NCI-H446 (cell line): ENCODE measurements at regions not wholly inside any gene's neighbourhood (a gene's known extent, or its start where the extent isn't known, plus 50 kb on each side); places are given as distances from the start of the nearest gene placed in this dataset.
"Not testable (repeated sequence)": the region's sequence is repeated elsewhere in the genome, so short reads cannot be mapped to it uniquely, and the experiment has no call there.

Experiments
- DNase-seq, 2 experiments: peaks; one replicate each; lab custom pipeline; 2025; lab: John Stamatoyannopoulos, UW

DNA sequence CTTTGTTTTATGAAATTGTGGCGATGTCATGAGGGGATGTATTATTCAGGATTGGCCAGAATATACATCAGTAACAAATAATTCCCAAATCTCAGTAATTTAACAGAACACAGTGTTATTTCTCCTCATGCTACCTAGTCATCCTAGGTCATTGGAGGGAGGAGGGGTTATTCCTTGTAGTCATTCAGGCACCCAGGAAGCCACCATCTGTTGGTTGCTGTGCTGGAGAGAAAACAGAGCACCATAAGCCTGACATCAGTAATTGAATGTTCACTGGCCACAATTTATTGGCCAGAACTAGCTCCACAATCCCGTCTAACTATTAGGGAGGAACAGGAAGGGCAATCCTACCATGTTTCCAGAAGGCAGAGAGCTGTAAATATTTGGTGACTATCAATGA, 303.5 kb upstream of the CELF4 start:
- DNase-seq, result peak; percentile 12 to 70

DNA sequence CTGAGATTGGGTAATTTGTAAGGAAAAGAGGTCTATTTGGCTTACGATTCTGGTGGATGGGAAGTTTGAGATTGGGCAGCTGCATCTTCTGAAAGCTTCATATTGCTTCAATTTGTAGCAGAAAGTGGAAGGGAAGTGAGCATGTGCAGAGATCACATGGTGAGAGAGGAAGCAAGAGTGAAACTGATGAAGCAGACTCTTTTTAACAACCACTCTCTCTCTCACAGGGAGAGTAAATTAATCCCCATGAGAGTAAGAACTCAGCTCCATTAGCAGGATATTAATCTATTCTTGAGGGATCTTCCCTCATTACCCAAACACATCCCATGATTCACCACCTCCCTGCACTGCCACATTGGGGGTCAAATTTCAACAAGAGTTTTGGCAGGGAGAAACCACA, 298.5 kb upstream of the CELF4 start:
- no peak for DNase-seq

DNA sequence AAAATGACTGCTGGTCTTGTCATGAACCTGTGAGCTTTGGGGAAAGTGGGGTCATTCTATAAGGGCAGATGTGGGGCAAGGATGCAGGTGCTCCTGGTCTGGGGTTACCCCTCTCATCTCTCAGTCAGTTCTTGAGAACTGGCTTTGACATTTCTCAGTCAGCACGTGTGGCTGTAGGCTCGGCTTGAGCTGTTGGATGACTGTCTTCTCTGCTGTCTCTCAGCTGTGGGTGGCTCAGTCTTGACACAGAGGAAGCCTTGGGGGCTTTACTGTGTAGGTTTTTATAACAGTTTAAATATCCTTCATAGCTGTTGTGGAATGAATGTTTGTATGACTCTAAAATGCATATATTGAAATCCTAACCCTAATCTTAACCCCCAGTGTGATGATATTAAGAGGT, 296.4 kb upstream of the CELF4 start:
- DNase-seq, result no peak

DNA sequence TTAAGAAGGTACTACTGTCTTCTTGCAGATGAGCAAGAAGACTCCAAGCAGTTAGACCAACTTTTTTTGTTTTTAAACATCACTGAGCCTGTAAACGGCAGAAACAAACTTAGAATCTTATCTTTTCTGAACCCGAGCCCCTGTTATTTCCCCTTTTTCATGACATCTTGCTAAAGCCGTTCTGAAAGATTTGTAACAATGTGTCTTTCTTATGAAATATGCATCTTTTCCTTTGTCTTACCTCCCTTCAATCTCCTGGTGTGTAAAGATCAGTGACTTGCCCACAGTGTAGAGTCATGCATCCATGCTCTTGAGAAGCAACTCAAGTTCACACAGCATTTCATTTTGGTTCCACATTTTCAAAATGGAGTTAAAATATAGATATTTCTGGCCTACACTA, 288.8 kb upstream of the CELF4 start:
- DNase-seq, result no peak

DNA sequence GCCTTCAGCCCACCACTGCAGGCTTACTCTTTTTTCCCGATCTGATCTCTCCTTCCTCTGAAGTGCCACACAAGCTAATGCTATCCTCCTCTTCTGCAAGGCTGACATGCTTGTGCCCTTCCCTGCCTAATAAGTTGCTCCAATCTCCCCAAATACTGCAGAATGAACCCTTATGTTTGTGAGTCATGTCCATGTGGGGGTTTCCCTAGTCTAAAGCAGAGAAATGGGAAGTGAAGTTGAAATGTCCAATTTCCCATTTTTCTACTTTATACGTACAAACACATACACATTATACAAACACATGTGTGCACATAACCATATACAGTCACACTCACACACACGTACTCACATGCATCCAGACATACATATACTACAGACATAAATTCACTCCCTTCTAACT, 288.1 kb upstream of the CELF4 start:
- no peak for DNase-seq

DNA sequence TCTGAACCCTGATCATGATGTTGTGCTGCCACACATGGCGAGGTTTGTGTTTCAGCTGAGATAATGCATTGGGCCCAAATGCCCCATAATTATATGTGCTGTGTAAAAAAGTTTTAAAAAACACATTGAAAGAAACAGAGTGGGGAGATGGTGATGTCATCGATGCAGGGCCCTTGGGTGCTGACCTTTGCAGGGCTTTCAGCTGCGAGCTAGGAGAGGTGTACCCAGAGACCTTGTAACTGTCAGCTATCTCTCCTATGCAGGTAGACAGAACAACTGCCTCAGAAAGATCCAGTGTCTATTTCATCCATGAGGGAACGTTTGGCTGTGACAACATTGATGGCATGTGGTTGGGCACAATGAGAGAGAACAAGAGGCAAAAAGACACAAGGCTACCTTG, 286.9 kb upstream of the CELF4 start:
- DNase-seq, result no peak

DNA sequence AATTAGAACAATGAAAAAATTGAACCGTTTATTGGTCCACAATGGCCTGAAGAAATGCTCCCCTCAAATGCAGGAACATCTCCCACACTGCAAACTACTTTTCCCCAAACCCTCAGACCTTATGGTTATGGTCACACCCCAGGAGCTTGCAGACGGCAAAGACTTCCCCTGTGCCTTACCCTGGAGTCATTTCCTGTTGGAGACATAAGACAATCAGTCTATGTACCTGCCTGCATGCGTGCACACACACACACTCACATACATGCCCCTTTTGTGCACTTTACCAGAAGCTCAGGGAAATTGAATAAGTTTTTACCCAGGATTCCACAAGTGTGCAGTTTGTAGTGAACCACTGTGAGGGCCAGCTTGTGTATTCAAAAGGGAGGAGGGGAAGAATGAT, 281.9 kb upstream of the CELF4 start:
- no peak for DNase-seq

DNA sequence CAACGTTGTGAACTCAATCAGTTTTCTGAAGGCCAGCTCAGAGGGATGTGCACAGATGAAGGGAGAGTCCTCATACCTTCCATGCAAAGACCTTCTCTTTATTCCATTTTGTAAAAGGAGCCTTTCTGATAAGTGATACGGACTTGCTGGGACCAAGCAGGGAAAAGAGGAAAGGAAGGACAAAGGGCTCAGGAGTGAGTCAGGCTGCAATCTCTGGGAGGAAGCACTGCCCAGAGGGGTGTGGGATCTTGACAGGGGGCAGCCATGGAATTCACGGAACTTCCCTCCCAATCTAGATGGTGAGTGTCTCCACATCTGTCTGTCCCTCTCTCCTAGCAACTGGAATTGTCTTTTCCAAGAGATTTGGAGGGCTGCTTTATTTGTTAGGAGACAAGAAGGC, 281.4 kb upstream of the CELF4 start:
- DNase-seq, result no peak

DNA sequence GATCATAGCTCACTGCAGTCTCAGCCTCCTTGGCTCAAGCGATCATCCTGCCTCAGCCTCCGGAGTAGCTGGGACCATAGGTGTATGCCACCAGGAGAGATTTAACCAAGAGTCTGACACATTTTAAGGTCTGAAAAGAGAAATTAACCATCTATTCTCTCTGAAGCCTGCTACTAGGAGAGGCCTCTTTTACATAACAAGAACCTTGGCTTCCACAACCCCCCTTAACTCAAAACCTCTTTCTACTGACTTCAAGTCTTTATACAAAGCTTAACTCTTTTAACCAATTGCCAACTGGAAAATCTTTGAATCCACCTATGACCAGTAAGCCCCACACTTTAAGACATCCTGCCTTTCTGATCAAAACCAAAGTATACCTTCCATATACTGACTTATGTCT, 279.9 kb upstream of the CELF4 start:
- DNase-seq, result no peak

DNA sequence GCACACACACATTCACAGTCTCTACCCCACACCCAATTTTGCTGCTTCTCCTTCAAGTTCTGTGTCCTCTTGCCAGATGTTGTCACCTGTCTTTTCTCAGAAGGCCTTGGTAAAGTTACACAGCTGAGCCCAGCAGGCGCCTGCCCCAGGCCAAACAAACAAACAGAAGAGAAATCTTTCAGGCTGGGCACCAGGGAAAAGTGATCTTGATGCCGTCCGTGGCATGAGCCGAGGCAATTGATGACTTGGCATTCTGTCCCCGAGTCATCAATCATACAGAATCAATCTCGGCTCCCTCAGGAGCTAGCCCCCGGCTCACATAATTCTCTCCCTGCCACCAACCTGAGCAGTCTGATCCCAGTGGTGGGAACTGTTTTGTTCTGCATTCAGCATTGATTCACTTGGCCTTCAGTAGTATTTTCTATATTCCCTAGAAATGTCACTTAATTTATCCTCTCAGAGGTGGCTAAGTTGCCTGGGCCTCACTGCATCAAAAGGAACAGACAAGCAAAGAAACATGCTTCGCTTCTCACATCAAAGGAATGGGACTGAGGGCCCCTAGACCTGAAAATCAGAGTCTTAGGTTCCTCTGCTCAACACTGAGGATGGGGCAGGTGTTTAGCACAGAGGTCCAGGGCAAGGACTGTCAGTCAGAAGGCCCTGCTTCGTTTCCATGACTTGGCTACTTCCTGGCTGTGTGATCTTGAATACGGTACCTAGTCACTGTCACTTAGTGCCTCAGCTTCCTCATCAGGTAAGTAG, 278.8 kb upstream of the CELF4 start:
- DNase-seq, result no peak

DNA sequence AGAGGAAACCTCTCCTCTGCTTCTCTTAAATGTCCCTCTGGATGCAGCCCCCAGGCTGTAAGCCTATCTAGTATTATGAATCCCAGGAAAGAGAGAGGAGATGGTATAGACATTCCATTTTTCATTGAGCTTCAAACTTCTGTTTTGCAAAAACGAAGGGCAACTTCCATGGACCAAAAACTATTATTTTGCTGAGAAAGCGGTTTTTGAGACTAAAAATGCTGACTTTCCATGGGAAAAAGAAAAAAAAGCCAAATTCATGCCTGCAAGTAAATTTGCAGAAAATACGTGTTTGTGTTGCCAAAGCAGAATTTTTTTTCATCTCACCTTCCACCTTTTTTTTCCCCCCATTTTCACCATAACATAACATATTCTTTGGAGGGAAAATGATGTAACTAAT, 272.5 kb upstream of the CELF4 start:
- DNase-seq, result no peak

DNA sequence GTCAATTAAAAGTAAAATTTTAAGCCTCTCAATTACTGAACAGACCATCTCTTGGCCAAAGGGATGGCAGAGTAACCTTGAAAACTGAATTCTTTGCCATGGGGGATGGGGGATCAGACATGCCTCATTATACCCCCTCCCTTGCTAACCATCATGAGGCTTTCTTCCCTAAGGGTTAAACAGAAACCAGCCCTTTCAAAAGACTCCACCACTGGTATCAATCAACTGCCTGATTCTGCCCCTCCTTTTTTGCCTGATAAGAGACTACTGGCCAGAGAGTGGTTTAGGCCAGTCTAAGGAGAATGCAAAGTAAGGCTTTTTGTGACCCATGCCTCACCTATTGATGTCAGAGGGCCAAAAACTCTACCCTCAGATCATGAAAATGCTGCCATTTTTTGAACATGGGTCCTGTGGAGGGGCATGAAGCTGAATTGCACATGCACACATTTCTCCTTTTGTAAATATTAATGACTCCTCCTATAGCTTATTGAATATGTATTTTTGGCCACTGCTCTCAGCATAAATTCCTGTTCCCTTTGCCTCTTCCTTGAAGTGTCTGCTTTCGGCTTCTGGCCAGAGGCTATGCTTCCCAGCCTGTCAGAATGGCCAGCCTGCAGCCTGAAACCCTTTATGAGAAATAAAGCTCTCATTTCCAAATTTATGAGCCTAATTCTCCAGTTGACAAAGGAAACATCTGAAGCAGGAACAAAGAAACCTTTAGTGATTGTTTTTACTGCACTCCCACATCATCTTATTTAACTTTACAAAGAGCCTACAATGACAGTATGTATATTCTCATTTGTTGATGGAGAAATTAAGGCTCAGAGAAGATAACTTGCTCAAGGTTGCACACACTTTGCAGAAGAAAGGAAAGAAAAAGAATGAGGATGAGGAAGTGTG, 270.7 kb upstream of the CELF4 start:
- no peak for DNase-seq

DNA sequence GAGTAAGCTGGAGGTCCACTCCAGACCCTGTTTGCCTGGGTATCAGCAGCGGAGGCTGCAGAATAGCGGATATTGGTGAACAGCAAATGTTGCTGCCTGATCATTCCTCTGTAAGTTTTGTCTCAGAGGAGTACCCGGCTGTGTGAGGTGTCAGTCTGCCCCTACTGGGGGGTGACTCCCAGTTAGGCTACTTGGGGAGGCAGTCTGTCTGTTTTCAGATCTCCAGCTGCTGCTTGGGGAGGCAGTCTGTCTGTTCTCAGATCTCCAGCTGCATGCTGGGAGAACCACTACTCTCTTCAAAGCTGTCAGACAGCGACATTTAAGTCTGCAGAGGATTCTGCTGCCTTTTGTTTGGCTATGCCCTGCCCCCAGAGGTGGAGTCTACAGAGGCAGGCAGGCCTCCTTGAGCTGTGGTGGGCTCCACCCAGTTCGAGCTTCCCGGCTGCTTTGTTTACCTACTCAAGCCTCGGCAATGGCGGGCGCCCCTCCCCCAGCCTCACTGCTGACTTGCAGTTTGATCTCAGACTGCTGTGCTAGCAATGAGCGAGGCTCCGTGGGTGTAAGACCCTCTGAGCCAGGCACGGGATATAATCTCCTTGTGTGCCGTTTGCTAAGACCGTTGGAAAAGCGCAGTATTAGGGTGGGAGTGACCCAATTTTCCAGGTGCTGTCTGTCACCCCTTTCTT, 266.6 kb upstream of the CELF4 start:
- not testable (repeated sequence) for DNase-seq

DNA sequence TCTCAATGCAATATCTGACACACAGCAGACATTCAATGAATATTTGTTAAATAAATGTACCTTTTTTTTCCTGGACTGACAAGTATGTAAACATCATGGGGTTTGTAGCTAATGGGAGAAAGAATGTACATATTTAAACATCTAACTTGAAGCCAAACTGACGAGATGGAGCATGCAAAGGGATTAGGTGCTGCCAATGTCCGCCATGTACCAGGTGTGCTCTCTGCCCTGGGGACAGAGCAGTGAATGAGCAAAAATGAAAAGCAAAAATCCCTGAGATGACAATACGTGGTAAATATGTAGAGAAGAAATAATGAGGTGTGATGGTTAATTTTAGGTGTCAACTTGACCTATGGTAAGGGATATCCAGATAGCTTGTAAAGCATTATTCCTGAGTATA, 247.4 kb upstream of the CELF4 start:
- no peak for DNase-seq

DNA sequence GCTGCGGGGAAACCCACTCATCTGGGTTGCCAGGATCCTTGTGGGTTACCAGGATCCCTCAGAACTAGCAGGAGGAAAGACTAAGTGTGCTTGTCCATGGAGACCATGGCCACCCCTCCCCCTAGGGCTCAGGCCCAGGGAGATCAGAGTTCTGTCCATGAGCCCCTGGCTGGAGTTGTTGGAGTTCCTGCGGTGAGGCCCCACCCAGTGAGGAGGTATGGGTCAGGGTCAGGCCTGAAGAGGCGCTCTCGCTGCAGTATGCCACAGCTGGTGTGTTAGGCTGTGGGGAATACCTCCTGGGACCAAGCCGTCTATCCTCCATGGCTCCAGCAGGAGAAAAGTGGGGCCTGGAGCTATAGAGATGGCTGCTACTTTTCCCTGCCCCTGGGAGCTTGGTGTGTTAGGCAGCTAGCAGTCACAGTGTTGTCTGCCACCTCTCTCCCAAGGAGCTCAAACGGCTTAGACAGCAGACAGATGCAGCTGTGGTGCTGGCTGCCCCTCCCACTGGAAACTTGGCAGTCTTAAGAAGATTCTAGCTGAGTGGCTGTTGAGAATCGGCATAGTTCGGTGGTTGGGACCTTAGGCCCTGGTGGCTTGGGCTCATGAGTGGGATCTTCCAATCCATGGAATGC, 240.3 kb upstream of the CELF4 start:
- no peak for DNase-seq

DNA sequence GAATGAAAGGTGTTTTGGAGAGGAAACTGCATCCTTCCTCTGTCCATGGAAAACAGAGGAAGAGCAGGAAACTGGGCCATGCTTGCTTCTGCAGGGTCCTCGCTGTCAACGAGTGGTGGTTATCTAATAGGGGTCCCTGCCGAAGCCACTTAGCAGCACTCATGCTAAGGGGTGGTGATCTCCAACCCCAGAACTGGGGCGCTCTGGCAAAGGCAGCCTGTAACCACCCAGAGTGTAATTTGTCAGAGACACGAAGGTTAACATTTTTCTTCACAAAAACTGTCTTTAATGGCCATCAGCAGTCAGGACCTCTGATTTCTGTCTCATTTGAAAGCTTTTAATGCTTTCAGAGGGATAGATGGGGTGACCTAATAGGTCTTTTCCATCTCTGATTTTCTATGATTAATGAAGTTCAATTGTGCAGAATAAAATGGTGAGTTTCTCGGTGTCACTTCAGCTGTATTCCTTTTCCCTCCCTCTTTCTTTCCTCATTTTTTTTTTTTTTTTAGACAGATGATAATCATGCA, 231.3 kb upstream of the CELF4 start:
- DNase-seq, result no peak

DNA sequence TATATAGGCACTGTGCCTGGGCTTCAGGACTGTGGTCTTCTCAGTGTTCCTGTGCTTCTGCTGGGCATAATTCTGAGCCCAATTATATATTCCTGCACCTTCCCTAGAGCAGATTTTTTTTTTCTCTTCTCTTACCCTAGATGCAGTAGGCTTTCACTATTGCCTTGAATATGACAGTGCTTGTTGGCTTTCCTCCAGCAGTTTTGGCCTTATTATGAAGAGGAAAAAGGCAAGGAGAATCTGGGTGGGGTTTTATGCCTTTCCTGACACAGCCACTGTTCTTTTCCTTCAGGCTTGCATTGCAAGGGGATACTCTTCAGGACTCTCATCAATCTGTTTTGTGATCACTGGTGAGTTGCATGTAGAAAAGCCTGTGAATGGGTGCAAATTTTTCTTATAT, 221.9 kb upstream of the CELF4 start:
- DNase-seq, result no peak

DNA sequence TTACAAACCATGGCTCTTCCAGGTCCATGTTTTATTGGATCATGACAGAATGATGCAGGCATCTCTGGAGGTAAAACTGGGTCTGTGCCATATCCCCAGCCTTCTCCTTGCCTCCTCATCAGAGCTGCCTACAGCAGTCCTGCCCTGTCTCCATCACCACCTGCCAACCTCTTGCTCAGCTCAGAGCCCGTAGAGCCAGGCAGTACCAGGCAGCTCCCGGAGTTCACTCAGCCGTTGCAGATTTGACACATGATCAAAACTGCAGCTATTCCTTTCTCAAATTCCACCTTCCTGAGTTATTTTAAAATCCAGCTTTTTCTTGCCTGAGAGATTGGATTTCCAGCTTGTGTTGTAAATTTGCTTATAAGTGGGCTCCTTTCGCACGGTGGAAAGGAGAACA, 218.2 kb upstream of the CELF4 start:
- DNase-seq, result no peak

DNA sequence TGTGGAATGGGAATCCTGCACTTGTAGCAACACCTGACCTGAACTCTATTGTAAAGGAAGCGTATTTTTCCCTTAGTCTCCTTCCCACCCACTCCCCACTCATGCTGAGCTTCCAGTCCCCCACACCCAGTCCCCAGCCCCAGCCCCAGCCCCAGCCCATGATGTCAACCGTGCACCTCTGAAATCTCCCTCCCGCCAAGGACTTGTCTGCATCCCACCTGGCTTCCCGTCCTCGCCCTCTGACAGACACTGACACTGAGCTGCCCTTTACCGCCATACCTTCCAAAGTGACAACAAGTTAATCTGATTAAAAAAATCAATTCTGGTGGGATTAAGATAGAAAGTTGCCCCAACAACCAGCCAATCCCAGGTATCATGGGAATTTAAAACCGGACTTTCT, 213.6 kb upstream of the CELF4 start:
- DNase-seq, result no peak

DNA sequence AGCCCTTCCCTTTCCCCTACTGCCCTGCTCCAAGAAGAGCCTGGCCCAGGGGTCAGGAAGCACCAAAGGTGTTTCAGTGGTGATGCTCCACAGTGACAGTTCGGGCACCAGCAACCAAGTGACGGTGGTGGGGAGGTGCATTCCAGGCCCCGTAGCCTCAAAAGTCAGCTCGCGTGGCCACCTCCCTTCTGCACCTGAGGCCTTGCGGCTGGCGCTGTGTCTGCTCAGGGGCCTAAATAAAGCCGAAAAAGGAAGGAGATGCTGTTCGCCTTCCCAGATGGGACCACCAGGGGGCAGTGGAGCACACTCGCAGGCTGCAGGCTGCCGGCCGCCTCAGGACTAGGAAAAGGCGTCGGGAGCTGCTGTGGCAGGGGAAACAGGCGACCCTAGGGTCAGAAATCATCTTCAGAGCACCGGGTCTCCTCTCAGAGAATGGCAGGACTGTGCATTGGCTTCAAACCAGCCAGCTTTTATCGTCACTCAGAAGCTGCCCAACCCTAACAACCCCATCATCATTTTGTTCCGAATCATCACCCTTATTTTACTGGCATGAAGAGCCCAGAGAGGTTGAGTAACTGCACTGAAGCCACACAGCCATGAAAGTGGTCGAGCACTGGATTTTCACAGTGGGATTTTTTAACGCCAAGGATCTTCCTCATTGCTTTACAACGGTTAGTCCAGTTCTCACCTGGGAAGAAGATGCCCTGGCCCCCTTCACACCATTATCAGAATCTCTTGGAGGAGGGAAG, 213.0 kb upstream of the CELF4 start:
- peak; percentile 27 to 72 for DNase-seq

DNA sequence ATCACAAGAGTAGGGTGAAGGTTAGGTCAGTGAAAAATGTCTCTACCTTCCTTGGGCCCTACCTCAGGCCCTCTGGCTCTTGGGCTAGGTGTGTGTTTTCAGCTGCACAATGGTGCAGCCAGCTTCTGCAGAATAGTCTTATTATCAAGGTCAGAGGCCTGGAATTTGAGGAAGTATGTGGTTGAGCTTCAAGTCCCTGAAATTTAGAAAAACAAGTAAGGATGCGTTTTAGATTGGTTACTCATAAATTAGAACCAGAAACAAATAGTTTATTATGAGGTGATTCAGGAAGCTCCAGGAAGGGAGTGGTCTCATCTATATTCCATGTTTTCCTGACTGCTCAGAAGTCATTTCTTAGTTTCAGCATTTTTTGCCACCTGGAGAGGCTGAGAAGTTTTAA, 204.2 kb upstream of the CELF4 start:
- DNase-seq, result no peak
